ENCODE measurements at regions not wholly inside any gene's neighbourhood (a gene's known extent, or its start where the extent isn't known, plus 50 kb on each side); places are given as distances from the start of the nearest gene placed in this dataset.

DNA sequence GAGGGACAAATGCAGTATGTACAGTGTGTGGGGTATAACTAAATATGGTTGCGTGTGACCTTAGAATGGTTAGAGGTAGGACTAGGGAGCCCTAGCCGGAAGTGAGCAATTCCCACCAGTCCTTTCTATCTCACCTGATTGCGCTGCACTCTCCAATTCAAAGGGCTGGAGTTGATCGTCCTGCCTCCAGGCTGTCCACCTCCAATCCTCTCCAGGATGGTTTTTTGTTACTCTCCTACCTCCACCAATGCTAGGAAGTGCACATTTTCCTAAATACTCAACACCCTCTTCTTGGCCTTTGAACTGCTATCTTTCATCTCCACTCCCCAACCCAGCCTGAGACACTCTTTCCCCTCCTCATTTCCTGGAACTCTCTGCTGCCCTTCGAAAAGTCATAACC is 181.7 kb upstream of the ASIC2 start:
- no peak for DNase-seq (ENCODE audit: low read depth, low spot score)

DNA sequence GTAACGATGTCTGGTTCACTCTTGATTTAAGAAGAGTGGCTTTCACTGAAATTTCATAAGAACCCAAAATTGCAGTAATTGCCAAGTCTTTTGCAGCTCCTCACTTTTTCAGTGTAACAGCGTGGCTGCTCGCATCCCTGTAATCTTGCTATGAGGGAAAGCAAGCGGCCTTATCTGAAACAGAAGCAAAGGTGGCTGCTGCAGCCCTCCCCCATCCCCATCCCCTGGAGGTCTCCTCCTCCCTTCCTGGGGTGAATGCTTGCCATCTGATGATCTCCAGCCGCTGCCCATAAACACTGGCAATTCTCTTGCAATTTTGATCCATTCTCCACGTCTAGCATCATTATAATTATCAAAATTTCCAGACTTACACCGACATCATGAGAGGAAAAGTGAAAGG is 182.5 kb upstream of the ASIC2 start:
- DNase-seq (ENCODE audit: low read depth, low spot score), result no peak

DNA sequence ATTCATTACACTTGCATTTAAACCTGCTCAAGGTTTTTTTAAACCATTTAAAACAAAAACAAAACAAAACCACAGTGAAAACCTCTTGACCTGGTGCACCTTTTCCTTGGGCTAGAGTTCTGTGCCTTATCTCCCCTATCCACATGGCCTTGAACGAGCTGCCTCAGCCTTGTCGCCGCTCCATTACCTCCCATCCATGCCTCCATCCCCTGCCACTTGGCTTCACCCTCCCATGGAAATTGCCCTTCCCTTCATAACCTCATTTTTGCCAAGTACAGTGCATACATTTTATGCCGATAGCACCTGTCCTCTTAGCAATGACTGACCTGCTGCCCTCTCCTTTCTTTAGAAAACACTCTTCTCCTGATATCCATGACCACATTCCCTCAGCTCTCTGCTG is 188.6 kb upstream of the ASIC2 start:
- DNase-seq (ENCODE audit: low read depth, low spot score), result no peak

DNA sequence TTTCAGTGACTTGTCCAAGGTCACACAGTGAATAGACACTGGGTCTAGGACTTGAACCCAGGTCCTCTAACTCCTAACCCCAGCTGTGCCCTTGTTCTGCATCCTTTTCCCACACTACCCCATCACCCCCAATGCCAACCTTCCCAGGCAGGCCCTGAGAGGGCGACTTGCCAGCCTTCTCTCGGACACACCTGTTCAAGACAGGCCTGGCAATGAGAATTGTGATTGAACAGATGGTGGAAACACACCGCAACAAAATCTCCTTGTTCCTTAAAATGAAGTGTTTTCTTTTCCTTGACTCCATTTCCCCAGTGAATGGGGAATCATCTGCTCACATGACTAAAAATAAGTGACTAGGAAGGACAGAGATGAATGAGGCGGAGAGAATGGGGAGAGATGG is 189.5 kb upstream of the ASIC2 start:
- DNase-seq (ENCODE audit: low read depth, low spot score), result no peak

DNA sequence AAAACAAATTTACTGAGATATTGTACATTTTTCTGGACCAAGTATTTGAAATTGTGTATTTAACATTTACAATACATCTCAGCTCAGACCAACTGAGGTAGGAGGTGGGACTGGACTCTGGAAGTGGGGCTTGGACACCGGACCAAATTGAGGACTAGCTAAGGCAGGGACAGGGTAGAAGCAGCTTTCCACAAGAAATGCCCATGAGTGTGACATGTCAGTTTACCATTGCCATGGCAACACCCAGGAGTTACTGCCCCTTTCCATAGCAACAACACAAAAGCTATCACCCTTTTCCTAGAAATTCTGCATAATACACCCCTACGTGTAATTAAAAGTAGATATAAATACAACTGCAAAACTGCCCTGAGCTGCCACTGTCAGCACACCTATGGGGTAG is 191.5 kb upstream of the ASIC2 start:
- no peak for DNase-seq (ENCODE audit: low read depth, low spot score)

DNA sequence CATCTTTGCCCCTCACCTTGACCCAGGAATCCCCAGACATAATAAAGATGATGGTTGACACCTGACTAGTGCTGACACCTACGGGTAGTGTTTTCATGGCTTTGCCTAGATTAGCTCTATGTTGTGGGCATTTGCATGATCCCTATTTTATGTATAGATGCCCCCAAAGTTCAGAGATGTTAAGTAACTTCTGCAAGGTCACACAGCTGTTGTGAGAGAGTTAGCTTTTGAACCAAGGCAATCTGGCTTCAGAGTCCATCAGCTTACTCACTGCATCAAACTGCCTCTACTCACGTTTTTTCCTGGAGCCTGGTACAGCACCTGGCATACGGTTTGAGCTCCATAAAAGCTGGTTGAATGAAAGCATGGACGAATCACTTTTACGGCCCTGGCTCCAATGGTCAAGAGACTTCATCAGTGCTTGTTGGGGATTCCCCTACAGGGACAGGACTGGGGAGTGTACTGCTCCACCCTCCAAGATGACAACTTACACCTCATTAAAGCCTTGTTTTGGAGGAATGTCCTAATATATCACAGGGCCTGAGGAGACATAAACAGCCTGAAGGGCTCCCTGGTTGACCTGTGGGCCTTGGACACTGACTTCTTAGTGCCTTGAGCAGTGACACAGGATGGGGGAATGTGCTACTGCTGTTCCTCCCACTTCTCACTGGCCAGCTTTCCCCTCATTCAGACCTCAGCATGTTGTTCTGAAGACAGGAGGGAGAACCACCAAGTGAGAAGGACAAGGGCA is 193.2 kb upstream of the ASIC2 start:
- no peak for DNase-seq (ENCODE audit: low read depth, low spot score)

DNA sequence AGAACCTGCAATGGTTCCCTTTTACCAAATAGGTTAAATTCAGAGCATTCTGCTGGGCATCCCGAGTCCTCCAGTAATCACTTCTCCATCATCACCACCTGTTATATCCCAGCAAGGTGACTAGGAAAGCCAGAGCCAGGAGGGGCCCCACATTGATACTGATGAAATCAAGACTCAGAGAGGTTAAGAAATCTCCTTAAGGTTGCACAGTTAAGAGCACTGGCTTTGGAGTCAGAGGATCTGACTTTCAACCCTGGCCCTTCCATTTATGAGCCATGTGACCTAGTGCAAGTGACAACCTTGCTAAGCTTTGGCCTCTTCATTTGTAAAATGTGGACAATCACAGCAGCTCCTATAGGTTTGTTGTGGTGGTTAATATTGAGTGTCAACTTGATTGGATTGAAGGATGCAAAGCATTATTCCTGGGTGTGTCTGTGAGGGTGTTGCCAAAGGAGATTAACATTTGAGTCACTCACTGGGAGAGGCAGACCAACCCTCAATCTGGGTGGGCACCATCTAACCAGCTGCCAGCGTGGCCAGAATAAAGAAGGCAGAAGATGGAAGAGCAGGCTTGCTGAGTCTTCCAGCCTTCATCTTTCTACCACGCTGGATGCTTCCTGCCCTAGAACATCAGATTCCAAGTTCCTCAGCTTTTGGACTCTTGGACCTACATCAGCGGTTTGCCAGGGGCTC is 194.2 kb upstream of the ASIC2 start:
- DNase-seq (ENCODE audit: low read depth, low spot score), result no peak

DNA sequence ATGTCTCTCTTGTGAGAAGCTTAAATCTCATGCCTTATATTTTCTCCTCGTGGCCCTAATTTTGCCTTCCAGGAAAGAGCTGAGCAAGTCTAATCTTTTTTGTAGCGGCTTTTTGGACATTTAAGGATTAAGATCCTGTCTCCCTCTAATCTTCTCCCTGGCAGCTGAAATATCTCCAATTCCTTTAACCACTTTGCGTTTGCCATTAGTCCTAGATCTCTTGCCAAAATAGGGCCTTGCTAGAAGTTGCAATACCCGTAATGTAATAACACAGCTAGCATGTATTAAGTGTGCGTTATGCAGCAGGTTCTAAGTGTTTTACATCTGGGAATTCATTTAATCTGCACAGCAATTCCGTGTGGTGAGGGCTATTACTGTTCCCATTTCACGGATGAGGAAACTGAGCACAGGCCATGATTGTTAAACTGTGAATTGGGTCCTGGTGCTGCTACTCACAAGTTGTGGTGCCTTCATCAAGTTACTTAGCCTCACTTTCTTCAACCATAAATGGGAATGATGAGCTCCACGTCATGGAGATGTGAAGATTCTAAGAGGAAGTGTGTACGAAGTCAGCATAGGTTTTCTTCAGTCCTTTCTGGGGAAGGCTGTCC is 198.9 kb upstream of the ASIC2 start:
- no peak for DNase-seq (ENCODE audit: low read depth, low spot score)

DNA sequence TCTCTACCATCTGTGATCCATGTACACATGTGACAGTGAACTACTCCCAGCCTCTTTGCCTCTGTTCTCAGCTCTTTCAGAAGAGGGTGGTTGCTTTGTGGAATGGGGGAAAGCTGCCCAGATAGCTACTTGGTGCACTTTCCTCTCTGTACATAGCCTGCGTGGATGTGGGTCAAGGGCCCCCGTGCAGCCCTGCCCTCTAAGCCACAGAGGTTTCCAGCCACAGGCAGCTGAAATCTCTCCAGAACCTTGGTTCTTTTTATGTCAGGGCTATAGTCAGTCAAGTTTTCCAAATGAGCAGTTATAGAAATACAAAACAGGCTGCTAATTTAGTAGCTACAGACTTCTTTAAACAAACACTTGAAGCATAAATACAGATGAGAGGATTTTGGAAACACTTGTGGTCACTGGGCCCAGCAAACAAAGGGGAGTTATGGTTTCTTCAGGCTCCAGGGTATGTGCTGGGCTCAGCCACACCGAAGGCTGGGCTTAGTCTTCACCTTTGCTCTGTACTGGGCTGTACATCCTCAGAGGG is 199.7 kb upstream of the ASIC2 start:
- no peak for DNase-seq (ENCODE audit: low read depth, low spot score)

DNA sequence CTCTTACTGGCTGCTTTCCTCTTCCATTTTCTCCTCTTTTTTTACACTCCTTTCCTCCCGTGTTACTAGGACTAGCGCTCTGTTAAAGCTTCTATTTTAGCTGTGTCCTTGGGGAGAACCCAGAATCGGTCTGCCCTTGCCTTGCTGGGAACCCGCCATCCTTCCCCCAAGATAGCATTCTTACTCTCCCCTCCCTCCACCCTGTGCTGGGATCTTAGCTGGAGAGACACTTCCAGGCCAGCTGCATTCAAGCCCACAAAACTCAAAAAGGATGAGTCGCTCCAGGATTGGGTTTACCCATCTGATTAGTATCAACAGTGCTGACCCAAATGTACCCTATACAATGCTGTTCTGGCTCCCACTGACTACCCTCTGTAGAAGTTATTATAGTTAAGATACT is 200.5 kb upstream of the ASIC2 start:
- DNase-seq (ENCODE audit: low read depth, low spot score), result no peak

DNA sequence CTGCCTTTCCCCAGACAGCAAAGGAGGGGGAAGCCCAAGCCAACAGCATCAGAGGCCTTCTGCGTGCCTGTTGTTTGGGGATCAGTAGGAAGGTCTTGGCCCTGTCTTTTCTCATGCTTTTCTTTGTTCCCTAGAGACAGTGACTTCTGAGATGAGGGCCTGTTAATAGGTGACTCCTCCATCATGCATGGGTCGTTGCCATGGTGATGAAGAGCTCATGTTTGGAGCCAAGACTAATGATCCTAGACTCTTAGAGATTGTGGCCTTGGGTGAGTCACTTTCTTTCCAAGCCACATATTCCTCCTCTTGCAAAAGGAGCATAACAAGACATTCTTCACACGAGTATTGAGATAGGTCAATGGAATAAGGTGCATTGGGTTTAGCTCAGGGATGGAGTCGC is 201.1 kb upstream of the ASIC2 start:
- no peak for DNase-seq (ENCODE audit: low read depth, low spot score)

DNA sequence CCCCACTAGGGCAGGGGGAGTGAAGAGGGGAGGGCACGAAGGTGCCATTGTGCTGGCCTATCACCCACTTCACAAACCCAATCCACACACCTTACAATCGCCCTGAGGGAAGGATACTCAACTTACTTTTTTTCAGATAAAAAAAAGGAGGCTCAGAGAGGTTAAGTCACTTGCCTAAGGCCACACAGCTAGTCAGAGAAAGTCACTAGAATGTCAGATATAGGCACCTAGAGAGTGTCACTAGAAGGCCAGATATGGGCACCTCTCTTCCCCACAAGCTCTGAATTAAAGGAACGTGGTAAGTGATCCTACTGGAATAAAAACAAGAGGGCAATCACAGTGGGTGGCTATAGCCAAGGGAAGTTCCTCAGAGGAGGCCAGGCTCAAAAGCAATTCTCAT is 204.5 kb upstream of the ASIC2 start:
- no peak for DNase-seq (ENCODE audit: low read depth, low spot score)

DNA sequence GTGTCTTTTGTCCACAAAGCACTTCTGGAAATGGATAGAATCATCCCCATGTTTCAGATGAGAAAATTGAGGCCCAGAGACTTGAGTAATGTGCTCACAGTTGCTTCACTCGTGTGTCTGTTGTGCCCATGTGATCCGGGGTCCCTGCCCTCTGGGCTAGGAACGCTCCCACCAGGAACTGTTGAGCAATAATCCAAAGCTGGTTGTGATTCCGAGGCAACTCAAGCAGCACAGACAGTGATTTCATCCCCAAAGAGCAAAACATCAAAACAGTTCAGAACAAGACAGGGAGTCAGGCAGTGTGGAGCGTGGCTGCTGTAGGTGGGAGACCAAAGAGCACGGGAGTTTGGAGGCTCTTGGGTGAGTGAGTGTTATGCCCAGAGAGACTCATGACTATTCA is 205.0 kb upstream of the ASIC2 start:
- DNase-seq (ENCODE audit: low read depth, low spot score), result no peak

DNA sequence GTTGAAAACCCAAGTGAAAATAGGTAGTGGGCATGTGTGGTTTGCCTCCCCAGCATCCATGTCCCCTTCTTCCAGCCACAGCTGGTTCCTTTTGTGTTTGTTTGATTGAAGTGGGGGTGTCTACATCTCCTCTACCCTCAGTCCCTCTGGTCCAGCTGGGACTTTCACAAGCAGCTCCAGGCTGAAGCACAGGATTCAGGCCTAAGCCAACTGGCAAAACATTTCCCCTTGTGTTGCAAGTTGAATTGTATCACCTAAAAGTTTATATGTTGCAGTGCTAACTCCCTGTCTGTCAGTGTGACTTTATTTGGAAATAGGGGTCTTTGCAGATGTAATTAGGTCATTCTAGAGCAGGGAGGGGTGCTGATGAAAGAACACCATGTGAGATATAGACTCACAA is 205.9 kb upstream of the ASIC2 start:
- DNase-seq (ENCODE audit: low read depth, low spot score), result no peak

DNA sequence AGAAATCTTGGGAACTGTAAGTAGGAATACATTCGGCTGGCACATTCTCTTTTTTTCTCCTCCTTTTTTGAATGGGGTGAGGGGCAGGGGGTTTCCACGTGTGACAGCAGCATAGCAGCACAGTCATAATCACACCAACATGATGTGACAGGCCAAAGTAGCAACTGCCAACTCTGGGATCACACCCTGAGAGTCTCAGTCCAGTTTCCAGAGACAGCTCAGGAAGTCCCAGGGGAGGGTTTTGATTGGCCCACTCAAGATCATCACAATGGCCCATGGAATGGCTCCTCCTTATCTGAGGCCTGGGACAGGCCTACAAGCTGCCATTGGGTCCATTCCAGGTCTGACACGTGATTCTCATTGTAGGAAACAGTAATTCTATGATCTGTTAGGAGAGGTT is 207.1 kb upstream of the ASIC2 start:
- no peak for DNase-seq (ENCODE audit: low read depth, low spot score)

DNA sequence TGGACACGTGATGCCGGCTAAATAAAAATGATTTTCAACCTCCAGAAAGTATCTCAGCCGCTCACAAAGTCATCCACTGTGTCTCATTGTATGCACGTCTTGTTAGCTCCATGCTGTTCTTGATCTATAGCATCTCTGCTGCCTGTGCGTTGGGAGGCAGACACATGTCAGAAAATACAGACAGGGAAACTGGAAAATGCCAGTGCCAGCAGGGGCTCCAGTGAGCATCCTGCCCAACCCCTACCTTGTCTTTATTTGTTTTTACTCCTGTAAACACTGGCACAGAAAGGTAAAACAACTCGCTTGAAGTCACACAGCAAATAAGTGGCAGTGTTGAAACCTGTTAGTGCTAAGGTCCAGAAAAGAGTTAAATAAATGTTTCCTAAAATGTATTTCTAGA is 208.1 kb upstream of the ASIC2 start:
- no peak for DNase-seq (ENCODE audit: low read depth, low spot score)

DNA sequence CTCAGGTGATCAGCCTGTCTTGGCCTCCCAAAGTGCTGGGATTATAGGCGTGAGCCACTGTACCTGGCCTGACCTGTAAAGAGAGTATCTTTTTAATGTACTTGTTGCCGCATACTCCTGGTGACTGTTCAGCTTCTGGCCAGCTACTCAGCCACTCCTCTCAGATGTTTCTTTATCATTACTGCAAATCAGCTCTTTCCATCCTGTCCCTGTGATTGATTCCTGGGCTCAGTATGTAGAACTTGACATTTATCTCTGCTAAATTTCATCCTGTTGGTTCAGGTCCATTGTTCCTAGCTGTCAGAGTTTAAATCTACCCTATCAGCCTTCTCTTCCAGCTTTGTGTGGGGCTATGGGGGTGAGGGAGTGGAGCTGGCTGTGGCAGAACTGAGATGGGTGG is 211.5 kb upstream of the ASIC2 start:
- no peak for DNase-seq (ENCODE audit: low read depth, low spot score)

DNA sequence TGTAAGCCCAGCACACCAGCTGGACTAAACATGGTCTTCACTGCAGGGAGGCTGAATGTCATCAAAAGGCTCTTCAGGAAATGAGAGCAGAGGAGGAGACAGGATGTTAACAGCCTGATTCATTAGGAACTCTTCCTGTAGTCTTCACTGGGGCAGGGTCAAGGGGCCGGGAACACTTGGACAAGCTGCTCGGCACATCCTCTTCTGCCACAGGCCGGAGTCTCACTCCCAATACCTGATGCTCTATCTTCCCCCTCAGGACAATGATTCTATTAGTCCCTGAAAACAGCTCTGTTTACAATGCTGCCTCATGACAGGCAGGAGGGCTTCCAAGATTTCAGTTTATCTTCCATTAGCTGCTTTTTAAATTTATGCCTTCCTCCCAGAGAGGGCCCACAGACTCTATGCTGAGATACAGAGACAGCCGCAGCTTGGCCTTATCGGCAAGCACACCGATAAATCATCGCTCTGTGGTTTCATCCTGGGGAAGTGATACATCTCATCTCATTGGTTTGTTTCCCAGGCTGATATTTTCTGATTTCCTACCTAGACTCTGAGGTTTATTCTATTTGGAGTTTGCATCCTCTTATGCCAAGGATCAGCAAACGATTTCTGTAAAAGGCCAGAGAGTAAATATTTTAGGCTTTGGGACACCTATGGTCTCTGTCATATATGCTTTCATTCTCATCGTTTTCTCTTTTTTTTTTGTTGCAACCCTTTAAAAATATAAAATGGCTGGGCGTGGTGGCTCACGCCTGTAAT is 214.0 kb upstream of the ASIC2 start:
- no peak for DNase-seq (ENCODE audit: low read depth, low spot score)

DNA sequence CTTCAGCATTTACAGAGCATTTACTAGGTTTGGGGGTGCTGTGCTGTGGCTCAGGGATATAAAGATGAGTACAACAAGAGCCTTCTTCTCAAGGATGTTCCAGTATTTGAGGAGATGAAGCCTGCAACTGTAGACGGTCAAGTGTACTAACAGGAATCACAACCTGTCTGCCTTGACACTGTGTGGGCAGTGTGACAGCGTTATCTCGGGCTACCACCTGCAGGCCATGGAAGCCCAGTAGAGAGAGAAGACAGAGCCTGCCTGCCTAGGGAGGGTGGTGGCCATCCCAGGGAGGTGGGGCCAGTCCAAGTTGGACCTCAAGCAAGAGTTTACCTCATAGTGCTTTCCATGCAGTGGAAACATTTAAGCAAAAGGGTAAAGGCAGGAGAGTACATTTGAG is 215.1 kb upstream of the ASIC2 start:
- DNase-seq (ENCODE audit: low read depth, low spot score), result no peak

DNA sequence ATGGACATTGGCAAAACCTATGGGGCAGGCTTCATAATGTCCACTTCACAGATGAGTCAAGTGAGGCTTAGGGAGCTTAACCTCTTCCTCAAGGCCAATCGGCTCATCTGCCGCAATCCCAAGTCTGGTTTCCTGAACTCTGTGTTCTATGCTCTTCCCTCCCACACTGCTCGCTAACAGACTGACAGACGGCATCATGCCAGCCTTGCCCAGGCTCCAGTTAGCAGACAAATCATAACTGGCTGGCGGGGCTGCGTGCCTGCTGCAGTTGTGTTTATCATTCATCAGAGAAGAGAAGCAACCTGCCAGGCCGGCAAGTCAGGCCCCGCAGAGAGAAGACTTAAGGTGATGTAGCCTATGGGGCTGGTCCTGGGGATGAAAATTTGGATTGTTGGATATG is 216.2 kb upstream of the ASIC2 start:
- no peak for DNase-seq (ENCODE audit: low read depth, low spot score)

DNA sequence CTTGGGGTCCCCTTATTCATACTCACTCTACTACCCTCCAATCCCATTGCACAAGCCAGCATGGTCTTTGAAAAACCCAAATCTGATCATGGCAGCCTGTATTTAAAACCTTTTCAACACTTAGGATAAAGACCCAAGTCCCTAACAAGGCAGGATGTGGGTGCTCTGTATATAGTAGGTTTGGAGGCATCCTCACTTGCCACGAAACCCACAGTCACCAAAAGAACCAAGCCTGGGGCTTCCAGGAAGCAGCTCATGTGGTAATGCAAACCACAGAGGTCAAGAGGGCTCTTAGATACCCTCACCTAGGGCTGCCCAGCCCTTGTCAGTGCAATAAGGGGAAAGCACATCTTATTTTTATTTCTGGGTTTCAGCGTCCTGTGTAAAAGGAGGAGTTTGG is 218.6 kb upstream of the ASIC2 start:
- no peak for DNase-seq (ENCODE audit: low read depth, low spot score)

DNA sequence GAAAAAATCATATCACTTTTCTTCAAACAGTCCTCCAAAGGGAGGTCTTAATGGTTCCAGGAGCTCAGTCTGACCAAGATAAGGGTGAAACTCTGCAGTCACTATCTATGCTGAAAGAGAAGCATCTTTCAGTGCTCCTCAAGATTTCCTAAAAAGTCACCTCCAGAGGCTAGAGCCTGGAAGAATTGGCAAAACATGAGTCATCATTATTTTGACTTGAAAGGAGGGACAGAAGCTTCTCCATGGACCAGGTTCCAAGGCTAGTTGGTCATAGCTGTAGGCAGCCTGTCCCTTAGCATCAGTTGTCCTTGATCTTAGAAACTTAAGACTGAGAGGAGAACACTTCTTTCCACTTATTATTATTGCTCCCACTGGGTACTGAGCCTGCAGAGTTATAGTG is 219.0 kb upstream of the ASIC2 start:
- DNase-seq (ENCODE audit: low read depth, low spot score), result no peak

All from pulmonary artery endothelial cell (primary cell).